NCI-H1092 (cell line): ENCODE measurements at regions not wholly inside any gene's neighbourhood (a gene's known extent, or its start where the extent isn't known, plus 50 kb on each side); places are given as distances from the start of the nearest gene placed in this dataset.
"Not testable (repeated sequence)": the region's sequence is repeated elsewhere in the genome, so short reads cannot be mapped to it uniquely, and the experiment has no call there.

ENCODE experiments used
- DNase-seq: peaks from one replicate; lab custom pipeline; 2025; lab: John Stamatoyannopoulos, UW

- no peak for DNase-seq
Observed at GRCh38 chr2:234861841-234862735, 89.7 kb upstream of the SH3BP4 start.

GRCh38 chr2:234859330-234859872 lies 92.4 kb upstream of the SH3BP4 start:
- DNase-seq = not testable (repeated sequence)

DNA sequence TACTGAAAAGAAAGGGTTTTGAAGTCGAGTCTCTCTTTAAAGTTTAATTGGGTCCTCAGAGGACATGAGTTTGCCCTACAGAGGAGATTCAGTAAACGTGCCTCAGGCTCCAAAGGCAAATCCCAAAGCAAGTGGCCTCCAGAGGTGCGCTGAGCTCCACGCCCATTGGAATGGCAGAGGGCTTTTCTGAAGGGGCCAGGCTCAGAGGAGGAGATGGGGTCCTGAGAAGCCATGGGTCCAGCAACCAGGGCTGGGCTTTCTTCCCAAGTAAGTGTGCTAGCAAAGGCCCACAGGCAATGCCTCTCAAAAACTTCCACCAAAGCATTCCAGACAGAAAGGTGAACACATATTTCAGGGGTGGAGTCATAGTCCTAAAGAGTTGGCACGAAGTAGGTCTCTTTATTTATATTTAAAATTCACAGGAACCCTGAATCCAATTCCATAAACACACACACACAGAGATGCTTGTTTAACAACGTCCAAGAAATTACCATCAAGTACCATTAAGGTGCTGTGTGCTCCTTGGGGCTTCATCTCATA lies 93.0 kb upstream of the SH3BP4 start:
- no peak for DNase-seq

GRCh38 chr2:234858145-234858544 lies 93.7 kb upstream of the SH3BP4 start:
- no peak for DNase-seq

GRCh38 chr2:234853729-234854128 lies 98.1 kb upstream of the SH3BP4 start:
- DNase-seq = no peak

DNA sequence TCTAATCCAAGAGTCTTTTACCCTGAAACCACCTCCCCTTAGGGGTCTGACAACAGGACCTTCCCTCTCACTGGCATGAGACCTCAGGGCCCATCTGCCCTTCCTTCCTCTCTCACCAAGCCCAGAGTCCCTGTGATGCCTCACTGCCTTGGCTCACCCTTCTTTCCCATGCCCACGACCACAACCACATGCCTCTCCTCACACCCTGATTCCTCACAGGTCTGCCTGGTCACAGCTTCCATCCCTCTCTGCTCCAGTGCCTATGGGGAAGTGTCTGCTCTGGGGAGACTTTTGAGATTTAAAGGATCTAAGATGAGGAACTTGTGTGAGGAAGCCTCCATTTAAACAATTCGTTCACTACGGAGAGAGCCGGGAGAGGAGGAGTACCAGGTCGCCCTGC lies 98.9 kb upstream of the SH3BP4 start:
- DNase-seq = no peak

- DNase-seq = no peak
Observed at GRCh38 chr2:234852035-234852434, 99.8 kb upstream of the SH3BP4 start.

DNA sequence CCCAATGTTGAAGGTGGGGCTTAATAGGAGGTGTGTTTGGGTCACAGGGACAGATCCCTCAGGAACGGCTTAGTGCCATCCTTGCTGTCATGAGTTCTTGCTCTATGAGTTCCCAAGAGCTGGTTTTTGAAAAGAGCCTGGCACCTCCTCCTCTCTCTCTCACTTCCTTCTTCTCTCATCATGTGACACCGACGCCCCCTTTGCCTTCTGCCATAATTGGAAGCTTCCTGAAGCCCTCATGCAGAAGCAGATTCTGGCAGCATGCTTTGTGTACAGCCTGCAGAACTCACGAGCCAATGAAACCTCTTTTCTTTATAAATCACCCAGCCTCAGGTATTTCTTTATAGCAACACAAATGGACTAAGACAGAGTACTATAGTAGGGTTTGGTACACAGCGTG lies 100.4 kb upstream of the SH3BP4 start:
- DNase-seq = no peak

- DNase-seq = no peak
Observed at GRCh38 chr2:234850818-234851217, 101.0 kb upstream of the SH3BP4 start.

- DNase-seq = no peak
Observed at GRCh38 chr2:234849678-234850077, 102.1 kb upstream of the SH3BP4 start.

GRCh38 chr2:234848578-234848977 lies 103.2 kb upstream of the SH3BP4 start:
- DNase-seq = no peak

GRCh38 chr2:234847639-234848038 lies 104.2 kb upstream of the SH3BP4 start:
- DNase-seq = no peak

DNA sequence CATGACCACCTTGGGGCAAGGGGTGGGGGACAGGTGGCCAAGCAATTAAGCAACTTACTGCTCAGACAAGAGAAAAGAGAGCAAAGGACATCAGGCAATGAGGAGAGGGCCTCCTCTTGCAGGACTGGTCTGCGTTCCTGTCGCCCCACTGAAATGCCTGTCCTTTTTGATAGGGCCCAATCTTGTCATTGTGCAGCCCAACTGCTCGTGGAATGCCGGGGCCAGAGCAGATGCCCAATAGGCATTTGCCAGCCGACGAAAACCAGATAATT lies 104.5 kb upstream of the SH3BP4 start:
- no peak for DNase-seq

GRCh38 chr2:234846599-234847363 lies 105.0 kb upstream of the SH3BP4 start:
- DNase-seq = no peak

- DNase-seq = no peak
Observed at GRCh38 chr2:234845602-234846590, 105.9 kb upstream of the SH3BP4 start.

DNA sequence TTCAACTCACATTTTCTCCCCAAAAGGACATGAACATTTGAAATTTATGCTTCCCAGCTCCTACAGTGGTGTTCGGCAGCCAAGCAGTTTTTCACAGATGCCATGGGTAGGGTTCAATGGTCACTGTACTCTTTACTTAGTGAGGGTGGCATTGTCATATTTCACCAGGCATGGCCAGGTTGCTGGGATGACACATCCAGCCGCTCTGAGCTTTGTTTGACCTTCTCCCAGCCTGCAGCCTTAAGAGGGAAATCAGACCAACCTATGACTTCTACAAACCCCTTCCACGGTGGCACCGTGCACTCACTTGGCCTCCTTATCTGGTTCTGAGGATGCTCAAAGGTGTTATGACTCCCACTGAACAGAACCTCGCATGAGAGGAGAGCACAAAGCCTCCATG lies 108.4 kb upstream of the SH3BP4 start:
- no peak for DNase-seq

DNA sequence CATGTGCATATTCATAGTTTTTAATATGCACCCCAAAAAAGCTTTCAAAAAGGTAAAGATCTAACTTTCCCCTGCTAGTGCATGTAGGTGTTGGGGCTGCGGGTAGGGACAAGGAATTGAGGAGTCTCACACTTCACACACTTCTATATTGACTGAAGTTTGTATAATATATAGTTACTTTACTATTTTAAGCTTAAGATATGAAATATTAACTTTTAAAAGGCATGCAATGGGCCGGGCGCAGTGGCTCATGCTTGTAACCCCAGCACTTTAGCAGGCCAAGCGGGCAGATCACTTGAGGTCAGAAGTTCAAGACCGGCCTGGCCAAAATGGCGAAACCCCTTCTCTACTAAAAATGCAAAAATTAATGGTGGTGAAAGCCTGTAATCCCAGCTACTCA lies 109.1 kb upstream of the SH3BP4 start:
- DNase-seq = no peak

- no peak for DNase-seq
Observed at GRCh38 chr2:234841321-234842015, 110.3 kb upstream of the SH3BP4 start.

- no peak for DNase-seq
Observed at GRCh38 chr2:234840336-234840735, 111.5 kb upstream of the SH3BP4 start.

DNA sequence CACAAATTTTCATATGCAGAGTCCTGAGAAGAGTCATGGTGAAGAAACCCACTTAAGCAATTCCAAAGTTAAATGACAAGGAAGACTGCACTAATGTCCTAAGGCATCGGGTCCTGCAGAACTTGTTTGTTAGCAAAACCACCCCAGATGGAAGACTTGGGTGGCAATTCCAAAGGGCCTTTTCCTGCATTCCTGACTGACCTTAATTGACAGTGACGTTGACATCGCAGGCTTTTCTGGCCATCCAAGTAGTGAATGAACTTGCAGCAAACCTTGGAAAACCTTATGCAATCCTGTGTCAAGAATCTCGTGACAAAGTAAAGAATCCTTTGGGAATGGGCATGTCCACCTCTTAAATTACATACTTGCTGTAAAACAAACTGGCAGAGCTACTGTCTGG lies 112.5 kb upstream of the SH3BP4 start:
- DNase-seq = no peak

- DNase-seq = no peak
Observed at GRCh38 chr2:234836271-234836670, 115.5 kb upstream of the SH3BP4 start.
